Upper lobe of right lung (tissue), 1 donor: ENCODE measurements at regions not wholly inside any gene's neighbourhood (a gene's known extent, or its start where the extent isn't known, plus 50 kb on each side); places are given as distances from the start of the nearest gene placed in this dataset.

Experiments
- ATAC-seq: fragments of 200-7000 bp; cut with Tn5 transposase; one replicate; pipeline ENCODE4 v1.9.1; 2020; ENCODE audit warnings: mild to moderate bottlenecking, moderate library complexity
- DNase-seq: peaks from one replicate; pipeline ENCODE4 v3.0.0-alpha.2; 2020
- H3K27ac ChIP-seq: fragments of 200-600 bp; one replicate; pipeline ENCODE4 v1.8.0; 2022
- H3K27me3 ChIP-seq: fragments of 200-600 bp; one replicate; pipeline ENCODE4 v1.8.0; 2022; ENCODE audit warnings: mild to moderate bottlenecking
- H3K36me3 ChIP-seq: fragments of 200-600 bp; one replicate; pipeline ENCODE4 v1.8.0; 2022
- H3K4me1 ChIP-seq: fragments of 200-600 bp; one replicate; pipeline ENCODE4 v1.8.0; 2022
- H3K4me3 ChIP-seq: fragments of 200-600 bp; one replicate; pipeline ENCODE4 v1.8.0; 2022; ENCODE audit warnings: mild to moderate bottlenecking
- H3K9me3 ChIP-seq: fragments of 200-600 bp; one replicate; pipeline ENCODE4 v1.8.0; 2022
- intact Hi-C: fragments of 100-400 bp; cut with DNase I; formaldehyde crosslinking; loops from one replicate; pipeline ENCODE4 v1.11.0; 2022
- TF ChIP-seq, protein P1 (sequence below): fragments of 200-600 bp; IDR thresholded peaks from one replicate; pipeline ENCODE4 v1.8.0; 2022; ENCODE audit warnings: antibody characterized with exemption
- donor health status: DM: no; HTN: yes; CAD: no; lungs with severe emphysema.

DNA sequence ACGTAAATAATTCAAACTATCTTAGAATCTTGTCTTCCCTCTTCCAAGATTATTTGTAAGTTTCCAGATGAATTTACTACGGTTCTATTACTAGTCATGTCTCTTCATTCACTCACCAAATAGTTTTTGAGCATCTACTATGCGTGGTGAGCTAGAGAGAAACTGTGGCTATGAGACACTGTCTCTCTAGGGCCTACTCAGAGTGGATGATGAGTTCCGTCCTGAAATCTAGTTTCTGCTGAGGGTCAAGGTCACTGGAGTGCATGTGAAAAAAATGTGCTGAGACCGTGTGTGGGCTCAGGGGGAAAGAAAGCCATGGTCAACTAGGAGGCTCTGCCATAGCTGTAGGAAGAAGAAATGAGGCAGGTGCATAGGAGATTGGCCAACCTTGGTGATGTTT, 320.2 kb upstream of the GATB start:
- no peak overlapping the region for H3K4me3 ChIP-seq
- intact Hi-C loops: no loop called here
- DNase-seq: no peak
- H3K9me3 ChIP-seq: no peaks in the 10 kb centered on the region
- no peak overlapping the region for H3K27ac ChIP-seq
- no peaks in the 10 kb centered on the region for H3K27me3 ChIP-seq
- no peak for ATAC-seq
- TF ChIP-seq, protein P1, sequence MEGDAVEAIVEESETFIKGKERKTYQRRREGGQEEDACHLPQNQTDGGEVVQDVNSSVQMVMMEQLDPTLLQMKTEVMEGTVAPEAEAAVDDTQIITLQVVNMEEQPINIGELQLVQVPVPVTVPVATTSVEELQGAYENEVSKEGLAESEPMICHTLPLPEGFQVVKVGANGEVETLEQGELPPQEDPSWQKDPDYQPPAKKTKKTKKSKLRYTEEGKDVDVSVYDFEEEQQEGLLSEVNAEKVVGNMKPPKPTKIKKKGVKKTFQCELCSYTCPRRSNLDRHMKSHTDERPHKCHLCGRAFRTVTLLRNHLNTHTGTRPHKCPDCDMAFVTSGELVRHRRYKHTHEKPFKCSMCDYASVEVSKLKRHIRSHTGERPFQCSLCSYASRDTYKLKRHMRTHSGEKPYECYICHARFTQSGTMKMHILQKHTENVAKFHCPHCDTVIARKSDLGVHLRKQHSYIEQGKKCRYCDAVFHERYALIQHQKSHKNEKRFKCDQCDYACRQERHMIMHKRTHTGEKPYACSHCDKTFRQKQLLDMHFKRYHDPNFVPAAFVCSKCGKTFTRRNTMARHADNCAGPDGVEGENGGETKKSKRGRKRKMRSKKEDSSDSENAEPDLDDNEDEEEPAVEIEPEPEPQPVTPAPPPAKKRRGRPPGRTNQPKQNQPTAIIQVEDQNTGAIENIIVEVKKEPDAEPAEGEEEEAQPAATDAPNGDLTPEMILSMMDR: no peak
- no peaks in the 10 kb centered on the region for H3K36me3 ChIP-seq
- H3K4me1 ChIP-seq: no peaks in the 10 kb centered on the region

DNA sequence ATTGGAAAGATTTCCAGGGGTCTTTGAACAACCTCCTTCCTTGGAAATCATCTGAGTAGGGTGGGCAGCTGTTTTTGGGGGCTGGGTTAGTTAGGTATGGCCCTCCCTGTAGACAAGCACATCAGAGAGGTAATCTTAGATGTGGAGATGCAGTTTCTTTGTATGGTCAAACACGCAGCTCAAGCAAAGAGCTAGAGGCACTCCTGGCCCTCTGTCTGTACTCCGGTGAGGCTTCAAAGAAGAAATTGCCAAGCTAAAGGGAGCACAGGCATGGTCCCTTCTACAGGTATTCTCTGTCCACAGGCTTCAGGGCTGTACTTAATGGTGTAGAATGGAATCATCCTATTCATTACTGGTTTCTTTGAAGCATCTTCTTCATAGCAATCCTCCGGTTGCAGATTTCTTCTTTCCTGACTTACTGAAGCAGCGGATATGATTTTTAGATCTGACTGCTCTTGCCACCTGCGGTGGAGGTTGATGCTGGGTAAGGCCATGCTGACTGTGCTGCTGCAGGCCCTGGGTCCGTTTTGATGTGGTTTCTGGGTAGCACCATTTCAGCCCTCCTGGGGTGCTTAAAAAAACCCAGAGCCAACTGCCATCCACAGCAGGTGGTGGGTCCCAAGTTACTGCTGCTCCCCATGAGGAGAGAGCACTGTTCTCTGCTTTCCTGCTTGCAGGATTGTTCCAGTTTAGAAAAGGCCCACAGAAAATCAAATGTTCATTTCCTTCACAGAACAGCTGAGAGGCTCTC, 318.9 kb upstream of the GATB start:
- H3K27ac ChIP-seq: no peak overlapping the region
- H3K4me1 ChIP-seq: no peaks in the 10 kb centered on the region
- TF ChIP-seq, protein P1: no peak
- no peaks in the 10 kb centered on the region for H3K9me3 ChIP-seq
- no peaks in the 10 kb centered on the region for H3K27me3 ChIP-seq
- intact Hi-C loops: no loop called here
- ATAC-seq (no peak), DNase-seq (no peak)
- H3K36me3 ChIP-seq: no peaks in the 10 kb centered on the region
- H3K4me3 ChIP-seq: no peak overlapping the region

DNA sequence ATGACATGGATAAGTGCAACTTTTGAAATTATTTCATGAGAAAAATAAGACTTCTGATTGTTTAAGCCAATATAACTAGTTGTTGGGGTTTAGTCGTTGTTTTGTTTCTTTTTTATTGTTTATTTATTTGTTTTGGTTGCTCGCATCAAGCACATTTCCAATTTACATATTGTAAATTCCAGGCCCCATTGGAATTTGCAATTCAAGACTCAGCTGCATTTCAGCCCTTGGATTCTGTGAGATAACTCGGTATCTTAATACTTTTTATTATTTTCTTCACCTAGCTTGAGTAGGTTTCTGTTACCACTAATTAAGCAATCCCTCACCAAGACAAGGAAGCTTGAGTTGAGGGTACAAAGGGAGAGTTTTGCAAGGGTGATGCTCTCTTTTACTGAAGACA, 318.3 kb upstream of the GATB start:
- DNase-seq (no peak), ATAC-seq (no peak)
- Histone ChIP-seq H3K27me3 (no peaks in the 10 kb centered on the region), H3K36me3 (no peaks in the 10 kb centered on the region), H3K27ac (no peak overlapping the region), H3K4me3 (no peak overlapping the region), H3K9me3 (no peaks in the 10 kb centered on the region), H3K4me1 (peaks cover 3% of the 10 kb centered on the region)
- TF ChIP-seq, protein P1: no peak
- intact Hi-C loops: no loop called here

DNA sequence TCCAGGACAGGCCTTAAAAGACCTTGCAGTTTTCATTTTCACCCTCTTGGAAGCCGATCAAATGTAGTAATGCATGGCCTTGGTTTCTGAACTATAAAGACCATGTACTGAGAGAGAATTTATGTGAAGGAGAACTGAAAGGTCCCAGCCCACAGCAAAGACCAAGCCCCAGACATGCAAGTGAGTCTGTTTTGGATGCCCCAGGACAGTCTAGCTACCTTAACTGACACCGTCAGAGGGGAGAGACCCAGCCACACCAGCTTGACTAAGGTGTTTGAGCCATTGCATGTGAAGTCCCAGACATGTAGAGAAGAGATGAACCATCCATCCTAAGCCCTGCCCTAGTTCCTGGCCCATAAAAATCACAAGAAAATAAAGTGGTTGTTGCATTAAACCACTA, 316.8 kb upstream of the GATB start:
- intact Hi-C loops: no loop called here
- TF ChIP-seq, protein P1: no peak
- Histone ChIP-seq H3K4me3 (no peak overlapping the region), H3K27me3 (no peaks in the 10 kb centered on the region), H3K36me3 (no peaks in the 10 kb centered on the region), H3K27ac (no peak overlapping the region), H3K9me3 (no peaks in the 10 kb centered on the region), H3K4me1 (peaks cover 8% of the 10 kb centered on the region)
- ATAC-seq: no peak
- no peak for DNase-seq

DNA sequence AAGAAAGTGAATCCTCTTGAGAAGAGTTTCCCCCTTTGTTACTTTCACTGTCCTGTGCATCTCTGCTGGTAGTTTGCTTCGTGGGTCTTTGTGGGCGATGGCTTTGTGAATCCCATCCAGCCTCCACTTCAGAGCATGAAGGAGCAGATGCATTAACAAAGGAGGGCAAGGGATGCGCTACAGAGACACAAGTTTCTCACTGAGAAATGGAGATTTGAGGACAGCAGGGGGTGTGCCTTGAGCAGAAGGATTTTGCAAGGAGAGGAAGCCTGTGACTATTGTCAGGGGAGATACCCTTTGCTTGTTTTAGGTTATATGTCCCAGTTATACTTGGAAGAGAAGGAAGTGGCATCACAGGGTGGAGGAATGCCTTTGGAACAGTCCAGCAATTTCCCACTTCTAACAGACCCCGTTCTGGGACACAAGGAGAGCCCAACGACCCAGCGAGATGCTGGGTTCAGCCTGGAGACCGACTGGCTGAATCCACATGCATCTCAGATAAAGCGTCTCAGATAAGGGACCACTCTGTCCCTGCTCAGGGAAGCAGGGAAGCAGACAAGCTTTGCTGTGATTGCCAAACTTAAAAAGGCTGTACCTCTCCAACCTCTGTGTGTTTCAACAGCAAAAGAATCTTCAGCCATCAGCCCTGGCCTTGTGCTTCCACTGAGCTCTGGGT, 314.6 kb upstream of the GATB start:
- ATAC-seq: no peak
- TF ChIP-seq, protein P1: no peak
- DNase-seq: no peak

More for the DNA sequence above, 314.6 kb upstream of the GATB start:
- Histone ChIP-seq H3K4me3 (no peak overlapping the region), H3K27me3 (no peaks in the 10 kb centered on the region), H3K9me3 (no peaks in the 10 kb centered on the region), H3K36me3 (no peaks in the 10 kb centered on the region), H3K27ac (no peak overlapping the region), H3K4me1 (peaks cover 8% of the 10 kb centered on the region)
- intact Hi-C loops: no loop called here
